Erythroblast (primary cell): ENCODE measurements at regions not wholly inside any gene's neighbourhood (a gene's known extent, or its start where the extent isn't known, plus 50 kb on each side); places are given as distances from the start of the nearest gene placed in this dataset.

ENCODE experiments used
- GATA1 ChIP-seq: IDR thresholded peaks from 2 replicates; pipeline ENCODE4 v1.6.1; 2011; ENCODE audit warnings: low read depth, mild to moderate bottlenecking, control low read depth, low read length, moderate library complexity
- POLR2A ChIP-seq: IDR thresholded peaks from 2 replicates; pipeline ENCODE4 v1.6.1; 2011; ENCODE audit warnings: mild to moderate bottlenecking, low read length

DNA sequence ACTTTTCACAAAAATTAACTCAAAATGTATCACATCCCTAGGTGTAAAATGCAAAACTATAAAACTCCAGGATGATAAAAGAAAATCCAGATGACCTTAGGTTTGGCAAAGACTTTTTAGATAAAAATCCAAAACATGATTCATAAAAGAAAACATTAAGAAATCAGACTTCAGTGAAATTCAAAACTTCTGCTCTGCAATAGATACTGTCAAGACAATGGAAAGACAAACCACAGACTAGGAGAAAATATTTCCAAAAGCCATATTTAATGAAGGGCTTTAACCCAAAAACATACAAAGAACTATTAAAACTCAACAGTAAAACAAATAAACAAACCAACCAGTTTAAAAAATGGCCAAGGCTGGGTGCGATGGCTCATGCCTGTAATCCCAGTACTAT, 173.6 kb upstream of the SPOPL start:
- TF ChIP-seq POLR2A: no peak
- no peak for TF ChIP-seq GATA1
